SU-DHL-6 (cell line): ENCODE measurements at regions not wholly inside any gene's neighbourhood (a gene's known extent, or its start where the extent isn't known, plus 50 kb on each side); places are given as distances from the start of the nearest gene placed in this dataset.

Source experiments
- H2AFZ ChIP-seq: fragments of 200-600 bp; sonication (generic); 2 replicates; pipeline ENCODE4 v1.6.1; 2014; ENCODE audit warnings: low read depth, mild to moderate bottlenecking, moderate library complexity, mixed read lengths, antibody characterized with exemption, low read length; ENCODE audit not compliant: severe bottlenecking
- H3F3A ChIP-seq: fragments of 200-600 bp; shearing (Covaris generic); 2 replicates; pipeline ENCODE4 v1.6.0; 2016; ENCODE audit warnings: antibody characterized with exemption, mild to moderate bottlenecking; ENCODE audit not compliant: insufficient read depth
- H3K27ac ChIP-seq: fragments of 200-600 bp; sonication (generic); 2 replicates; pipeline ENCODE4 v1.5.1; 2016; ENCODE audit warnings: low read depth, mild to moderate bottlenecking, low read length, moderate library complexity, mixed read lengths
- H3K27me3 ChIP-seq: fragments of 200-600 bp; sonication (generic), shearing (Covaris generic); 2 replicates; pipeline ENCODE4 v1.6.0; 2014; ENCODE audit warnings: mild to moderate bottlenecking, low read length
- H3K36me3 ChIP-seq: fragments of 200-600 bp; sonication (generic); 2 replicates; pipeline ENCODE4 v1.6.1; 2014; ENCODE audit warnings: mild to moderate bottlenecking, low read length, mixed read lengths
- H3K4me2 ChIP-seq: fragments of 300-600, 200-600 bp; shearing (Covaris generic), sonication (generic); 2 replicates; pipeline ENCODE4 v1.6.0; 2014; ENCODE audit warnings: low read length, low read depth, mild to moderate bottlenecking; ENCODE audit not compliant: poor library complexity, severe bottlenecking
- H3K4me3 ChIP-seq: fragments of 200-600 bp; sonication (generic); 2 replicates; pipeline ENCODE4 v1.5.1; 2014; ENCODE audit warnings: antibody characterized with exemption, low read length, mild to moderate bottlenecking, mixed read lengths; ENCODE audit not compliant: insufficient read depth, poor library complexity, severe bottlenecking
- H3K79me2 ChIP-seq: fragments of 200-600 bp; sonication (generic); 2 replicates; pipeline ENCODE4 v1.6.1; 2014; ENCODE audit warnings: mild to moderate bottlenecking, low read length, moderate library complexity; ENCODE audit not compliant: insufficient read depth
- H3K9ac ChIP-seq: fragments of 200-600 bp; sonication (generic); 2 replicates; pipeline ENCODE4 v1.7.0; 2014; ENCODE audit warnings: mild to moderate bottlenecking, low read length
- H3K9me2 ChIP-seq: fragments of 200-600 bp; sonication (generic); replicated peaks from 2 replicates; pipeline ENCODE4 v1.6.1; 2014; ENCODE audit warnings: low read length; ENCODE audit not compliant: insufficient read depth
- H3K9me3 ChIP-seq: fragments of 200-600 bp; sonication (generic); 2 replicates; pipeline ENCODE4 v1.6.1; 2014; ENCODE audit warnings: low read length, mixed read lengths; ENCODE audit not compliant: insufficient read depth
- H4K20me1 ChIP-seq: fragments of 200-600 bp; sonication (generic); 2 replicates; pipeline ENCODE4 v1.6.1; 2014; ENCODE audit warnings: low read depth, mild to moderate bottlenecking, antibody characterized with exemption, low read length, moderate library complexity, mixed read lengths
- CTCF ChIP-seq: fragments of 200-600 bp; sonication (generic); IDR thresholded peaks from one replicate; pipeline ENCODE4 v1.5.1; 2017; ENCODE audit warnings: antibody characterized with exemption, mild to moderate bottlenecking, low read length, moderate library complexity; ENCODE audit not compliant: insufficient read depth, poor library complexity, severe bottlenecking
- EZH2phosphoT487 ChIP-seq: fragments of 200-600 bp; sonication (generic), shearing (Covaris generic); conservative IDR thresholded peaks from 2 replicates; pipeline ENCODE4 v1.6.1; 2018; ENCODE audit warnings: mild to moderate bottlenecking, antibody characterized with exemption, low read length, moderate library complexity, mixed read lengths

- no peak overlapping the region for H3K9ac ChIP-seq
Observed at GRCh38 chr7:114825423-114825951, 96.4 kb upstream of the MDFIC start.

GRCh38 chr7:114830952-114831351 lies 90.9 kb upstream of the MDFIC start:
- TF ChIP-seq CTCF: no peak
- no peak for TF ChIP-seq EZH2phosphoT487
- no peak overlapping the region for H3K9ac ChIP-seq
- H3K36me3 ChIP-seq: no peaks in the 10 kb centered on the region; the same call in 1 of the 2 replicates
- no peak overlapping the region for H3K4me3 ChIP-seq
- H3K9me2 ChIP-seq: no peaks in the 10 kb centered on the region
- H3K27me3 ChIP-seq: no peaks in the 10 kb centered on the region
- H2AFZ ChIP-seq: no peak overlapping the region
- H3F3A ChIP-seq: no peaks in the 10 kb centered on the region
- no peaks in the 10 kb centered on the region for H4K20me1 ChIP-seq
- peaks cover 8% of the 10 kb centered on the region; the same call in 1 of the 2 replicates for H3K9me3 ChIP-seq
- no peak overlapping the region for H3K27ac ChIP-seq
- no peaks in the 10 kb centered on the region for H3K79me2 ChIP-seq
- H3K4me2 ChIP-seq: no peak overlapping the region

More at GRCh38 chr7:114825423-114825951, 96.4 kb upstream of the MDFIC start:
- Histone ChIP-seq H3K79me2 (no peaks in the 10 kb centered on the region), H3K4me2 (no peak overlapping the region), H3K27ac (no peak overlapping the region), H3K27me3 (no peaks in the 10 kb centered on the region), H4K20me1 (no peaks in the 10 kb centered on the region), H2AFZ (no peak overlapping the region), H3K9me3 (peaks cover 8% of the 10 kb centered on the region; the same call in 1 of the 2 replicates), H3K4me3 (no peak overlapping the region), H3F3A (no peaks in the 10 kb centered on the region), H3K9me2 (no peaks in the 10 kb centered on the region), H3K36me3 (no peaks in the 10 kb centered on the region; the same call in 1 of the 2 replicates)
- TF ChIP-seq CTCF: no peak
- TF ChIP-seq EZH2phosphoT487: no peak

- no peak for TF ChIP-seq EZH2phosphoT487
- no peak for TF ChIP-seq CTCF
- H4K20me1 ChIP-seq: no peaks in the 10 kb centered on the region
- no peak overlapping the region for H2AFZ ChIP-seq
- no peaks in the 10 kb centered on the region for H3K79me2 ChIP-seq
- H3K9me2 ChIP-seq: no peaks in the 10 kb centered on the region
- no peaks in the 10 kb centered on the region for H3F3A ChIP-seq
- no peaks in the 10 kb centered on the region for H3K27me3 ChIP-seq
- no peak overlapping the region for H3K4me2 ChIP-seq
- H3K4me3 ChIP-seq: no peak overlapping the region
- H3K27ac ChIP-seq: no peak overlapping the region
- H3K9me3 ChIP-seq: no peaks in the 10 kb centered on the region
- H3K36me3 ChIP-seq: no peaks in the 10 kb centered on the region
- H3K9ac ChIP-seq: no peak overlapping the region
Observed at GRCh38 chr7:114832906-114833595, 88.8 kb upstream of the MDFIC start.
